Middle frontal gyrus (tissue), 1 donor: ENCODE measurements at regions not wholly inside any gene's neighbourhood (a gene's known extent, or its start where the extent isn't known, plus 50 kb on each side); places are given as distances from the start of the nearest gene placed in this dataset.

Source experiments
- DNase-seq: peaks from one replicate; pipeline ENCODE4 v3.0.0-alpha.2; 2015; ENCODE audit warnings: low spot score; ENCODE audit errors: extremely low spot score

GRCh38 chr7:54632696-54633095, 90.5 kb downstream of the VSTM2A start:
- no peak for DNase-seq

GRCh38 chr7:54629771-54630170, 87.6 kb downstream of the VSTM2A start:
- no peak for DNase-seq

GRCh38 chr7:54622696-54623309, 80.6 kb downstream of the VSTM2A start:
- DNase-seq, result no peak
